Ishikawa (cell line): ENCODE measurements at regions not wholly inside any gene's neighbourhood (a gene's known extent, or its start where the extent isn't known, plus 50 kb on each side); places are given as distances from the start of the nearest gene placed in this dataset.

Experiments
- CEBPB ChIP-seq: IDR thresholded peaks from 2 replicates; pipeline ENCODE4 v1.6.1; 2012
- CREB1 ChIP-seq: IDR thresholded peaks from 2 replicates; pipeline ENCODE4 v1.6.1; 2012; ENCODE audit warnings: low read depth
- EGR1 ChIP-seq: IDR thresholded peaks from 2 replicates; pipeline ENCODE4 v1.6.1; 2012
- EP300 ChIP-seq: IDR thresholded peaks from 2 replicates; pipeline ENCODE4 v1.6.1; 2012; ENCODE audit warnings: borderline replicate concordance
- FOXM1 ChIP-seq: IDR thresholded peaks from 2 replicates; pipeline ENCODE4 v1.6.1; 2012; ENCODE audit warnings: low read depth, borderline replicate concordance
- NFIC ChIP-seq: IDR thresholded peaks from 2 replicates; pipeline ENCODE4 v1.6.1; 2012
- RAD21 ChIP-seq: IDR thresholded peaks from 2 replicates; pipeline ENCODE4 v1.6.1; 2012; ENCODE audit warnings: low read depth
- TAF1 ChIP-seq: IDR thresholded peaks from 2 replicates; pipeline ENCODE4 v1.6.1; 2012; ENCODE audit warnings: low read depth, mild to moderate bottlenecking
- TCF12 ChIP-seq: IDR thresholded peaks from 2 replicates; pipeline ENCODE4 v1.6.1; 2012; ENCODE audit warnings: low read depth
- TEAD4 ChIP-seq: IDR thresholded peaks from 2 replicates; pipeline ENCODE4 v1.6.1; 2012
- YY1 ChIP-seq: IDR thresholded peaks from 2 replicates; pipeline ENCODE4 v1.6.1; 2012; ENCODE audit warnings: low read depth
- ZBTB7A ChIP-seq: IDR thresholded peaks from 2 replicates; pipeline ENCODE4 v1.6.1; 2012; ENCODE audit warnings: low read depth
- TF ChIP-seq, protein P1 (sequence below): IDR thresholded peaks from 2 replicates; pipeline ENCODE4 v1.6.1; 2012; ENCODE audit warnings: low read depth, mild to moderate bottlenecking
- TF ChIP-seq, protein P2 (sequence below): IDR thresholded peaks from 2 replicates; pipeline ENCODE4 v1.6.1; 2012
- TF ChIP-seq, protein P3 (sequence below): IDR thresholded peaks from 2 replicates; pipeline ENCODE4 v1.6.1; 2012

DNA sequence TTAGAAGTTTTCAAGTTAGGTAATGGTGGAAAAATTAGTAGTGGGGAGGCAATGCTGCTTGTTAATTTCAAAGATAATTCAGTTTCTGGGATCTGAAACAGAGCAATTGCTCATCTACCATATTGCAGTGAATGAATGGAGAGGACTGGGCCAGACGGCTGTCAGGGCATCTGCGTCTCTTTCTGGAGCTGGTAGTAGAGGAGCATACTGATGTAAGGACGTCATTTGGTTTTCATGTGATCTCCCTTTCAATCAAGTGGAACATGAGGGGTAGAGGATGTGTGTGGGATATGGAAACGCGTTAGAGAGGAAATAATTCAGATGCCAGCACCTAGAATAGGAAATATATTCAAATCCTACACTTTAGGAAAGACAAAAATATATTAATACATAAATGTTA is 490.3 kb downstream of the ADCYAP1 start:
- TF ChIP-seq YY1, result no peak
- TF ChIP-seq, protein P1, sequence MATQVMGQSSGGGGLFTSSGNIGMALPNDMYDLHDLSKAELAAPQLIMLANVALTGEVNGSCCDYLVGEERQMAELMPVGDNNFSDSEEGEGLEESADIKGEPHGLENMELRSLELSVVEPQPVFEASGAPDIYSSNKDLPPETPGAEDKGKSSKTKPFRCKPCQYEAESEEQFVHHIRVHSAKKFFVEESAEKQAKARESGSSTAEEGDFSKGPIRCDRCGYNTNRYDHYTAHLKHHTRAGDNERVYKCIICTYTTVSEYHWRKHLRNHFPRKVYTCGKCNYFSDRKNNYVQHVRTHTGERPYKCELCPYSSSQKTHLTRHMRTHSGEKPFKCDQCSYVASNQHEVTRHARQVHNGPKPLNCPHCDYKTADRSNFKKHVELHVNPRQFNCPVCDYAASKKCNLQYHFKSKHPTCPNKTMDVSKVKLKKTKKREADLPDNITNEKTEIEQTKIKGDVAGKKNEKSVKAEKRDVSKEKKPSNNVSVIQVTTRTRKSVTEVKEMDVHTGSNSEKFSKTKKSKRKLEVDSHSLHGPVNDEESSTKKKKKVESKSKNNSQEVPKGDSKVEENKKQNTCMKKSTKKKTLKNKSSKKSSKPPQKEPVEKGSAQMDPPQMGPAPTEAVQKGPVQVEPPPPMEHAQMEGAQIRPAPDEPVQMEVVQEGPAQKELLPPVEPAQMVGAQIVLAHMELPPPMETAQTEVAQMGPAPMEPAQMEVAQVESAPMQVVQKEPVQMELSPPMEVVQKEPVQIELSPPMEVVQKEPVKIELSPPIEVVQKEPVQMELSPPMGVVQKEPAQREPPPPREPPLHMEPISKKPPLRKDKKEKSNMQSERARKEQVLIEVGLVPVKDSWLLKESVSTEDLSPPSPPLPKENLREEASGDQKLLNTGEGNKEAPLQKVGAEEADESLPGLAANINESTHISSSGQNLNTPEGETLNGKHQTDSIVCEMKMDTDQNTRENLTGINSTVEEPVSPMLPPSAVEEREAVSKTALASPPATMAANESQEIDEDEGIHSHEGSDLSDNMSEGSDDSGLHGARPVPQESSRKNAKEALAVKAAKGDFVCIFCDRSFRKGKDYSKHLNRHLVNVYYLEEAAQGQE, result no peak
- TF ChIP-seq RAD21, result no peak
- no peak for TF ChIP-seq TEAD4
- TF ChIP-seq CEBPB, result no peak

DNA sequence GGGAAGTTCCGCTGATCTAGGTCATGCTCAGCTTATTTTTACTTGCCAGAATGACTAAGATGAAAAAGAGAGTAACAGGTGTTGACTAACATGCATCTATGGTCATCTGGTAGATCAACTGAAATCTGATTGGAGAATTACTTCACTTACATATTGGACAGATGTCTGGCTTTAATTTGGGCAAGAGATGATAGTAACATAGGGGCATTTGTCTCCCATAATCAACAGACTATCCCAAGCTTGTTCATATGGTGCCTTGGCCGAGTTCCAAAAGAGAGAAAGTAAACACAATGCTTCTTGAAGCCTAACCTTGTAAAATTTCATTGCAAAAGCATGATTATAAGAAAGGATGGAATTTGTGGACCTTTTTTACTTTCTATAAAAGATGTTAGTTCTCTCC is 503.7 kb downstream of the ADCYAP1 start:
- TF ChIP-seq, protein P2, sequence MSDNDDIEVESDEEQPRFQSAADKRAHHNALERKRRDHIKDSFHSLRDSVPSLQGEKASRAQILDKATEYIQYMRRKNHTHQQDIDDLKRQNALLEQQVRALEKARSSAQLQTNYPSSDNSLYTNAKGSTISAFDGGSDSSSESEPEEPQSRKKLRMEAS, result no peak
- TF ChIP-seq EGR1, result no peak
- no peak for TF ChIP-seq CEBPB
- TF ChIP-seq CREB1, result no peak
- no peak for TF ChIP-seq TEAD4
- no peak for TF ChIP-seq TAF1
- no peak for TF ChIP-seq EP300
- TF ChIP-seq, protein P1, result no peak
- no peak for TF ChIP-seq ZBTB7A
- TF ChIP-seq YY1, result no peak
- no peak for TF ChIP-seq NFIC
- TF ChIP-seq FOXM1, result no peak
- TF ChIP-seq, protein P3, sequence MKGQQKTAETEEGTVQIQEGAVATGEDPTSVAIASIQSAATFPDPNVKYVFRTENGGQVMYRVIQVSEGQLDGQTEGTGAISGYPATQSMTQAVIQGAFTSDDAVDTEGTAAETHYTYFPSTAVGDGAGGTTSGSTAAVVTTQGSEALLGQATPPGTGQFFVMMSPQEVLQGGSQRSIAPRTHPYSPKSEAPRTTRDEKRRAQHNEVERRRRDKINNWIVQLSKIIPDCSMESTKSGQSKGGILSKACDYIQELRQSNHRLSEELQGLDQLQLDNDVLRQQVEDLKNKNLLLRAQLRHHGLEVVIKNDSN, result no peak

DNA sequence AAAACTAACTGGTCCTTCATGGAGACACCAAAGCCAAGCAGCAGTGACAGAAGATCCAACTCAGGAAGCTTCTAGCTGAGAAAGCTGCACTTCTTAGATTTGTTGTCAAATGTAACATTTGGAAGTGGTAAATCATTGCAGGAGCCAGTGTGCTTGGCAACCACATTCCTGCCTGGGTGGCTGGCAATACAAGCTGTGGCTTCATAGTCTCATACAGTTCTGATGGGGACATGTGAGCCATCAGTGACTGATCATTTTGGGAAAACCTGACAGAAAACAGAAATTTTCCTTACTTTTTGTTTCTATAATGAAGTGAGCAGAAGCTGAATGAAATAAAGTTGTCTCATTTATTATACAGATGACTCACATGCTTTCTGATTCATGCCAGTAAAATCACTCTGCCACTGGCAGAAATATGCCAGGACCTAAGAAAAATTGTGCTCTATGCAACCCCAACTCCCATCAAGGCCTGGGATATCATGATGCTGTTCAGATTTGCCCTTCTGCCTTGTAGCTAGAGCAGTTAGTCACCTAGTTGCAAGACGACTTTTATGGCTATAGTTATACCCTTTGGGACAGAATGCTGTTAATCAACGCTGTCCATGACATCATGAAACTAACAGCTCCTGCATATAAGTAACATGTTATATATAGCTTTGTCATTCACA is 508.1 kb downstream of the ADCYAP1 start:
- no peak for TF ChIP-seq YY1
- no peak for TF ChIP-seq EGR1
- TF ChIP-seq, protein P2, result no peak
- no peak for TF ChIP-seq TAF1
- no peak for TF ChIP-seq CREB1
- no peak for TF ChIP-seq EP300

DNA sequence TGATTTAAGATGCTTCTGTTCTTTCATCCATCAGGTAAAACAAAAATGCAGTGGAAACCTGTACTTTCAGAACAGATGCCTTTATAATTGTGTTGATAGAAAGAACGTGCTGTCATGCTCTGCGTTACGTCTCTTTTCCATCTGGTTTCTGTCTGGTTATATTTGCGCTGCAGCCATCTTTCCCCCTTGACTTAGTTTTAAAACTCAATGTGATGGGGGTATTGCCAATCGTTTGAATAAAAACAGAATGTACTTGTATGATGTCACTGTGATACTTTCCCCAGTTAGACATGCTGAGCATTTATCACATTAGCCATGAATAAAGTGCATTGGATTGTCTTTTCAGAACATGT is 508.6 kb downstream of the ADCYAP1 start:
- TF ChIP-seq NFIC (no peak), TAF1 (no peak), RAD21 (no peak)

DNA sequence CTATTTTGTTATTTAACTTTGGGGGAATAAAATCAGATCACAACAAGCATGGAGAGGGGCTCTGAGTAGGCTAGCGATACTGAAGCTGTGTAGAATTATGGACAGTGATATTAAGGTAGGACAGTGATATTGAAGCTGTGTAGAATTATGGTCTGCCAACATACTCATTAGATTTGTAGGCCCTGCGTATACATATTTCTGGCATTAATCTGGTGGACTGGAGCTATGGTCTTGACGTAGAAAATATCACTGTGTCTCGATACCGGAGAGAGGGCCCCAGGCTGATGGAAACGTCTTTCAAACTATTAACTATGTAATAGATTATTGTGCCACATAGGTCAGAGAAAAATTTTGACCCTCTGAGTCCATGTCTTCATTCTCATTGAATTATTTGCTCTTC is 511.4 kb downstream of the ADCYAP1 start:
- TF ChIP-seq TEAD4 (no peak), TAF1 (no peak), CREB1 (no peak), TCF12 (no peak), EGR1 (no peak), FOXM1 (no peak), ZBTB7A (no peak), RAD21 (no peak), EP300 (no peak), YY1 (no peak), NFIC (no peak)
- TF ChIP-seq, protein P3, result no peak
- TF ChIP-seq, protein P2, result no peak
- TF ChIP-seq, protein P1, result no peak
